ENCODE measurements at regions not wholly inside any gene's neighbourhood (a gene's known extent, or its start where the extent isn't known, plus 50 kb on each side); places are given as distances from the start of the nearest gene placed in this dataset.
A peak's percentile ranks its signal among the peaks of the same experiment; 100 is the strongest.

DNA sequence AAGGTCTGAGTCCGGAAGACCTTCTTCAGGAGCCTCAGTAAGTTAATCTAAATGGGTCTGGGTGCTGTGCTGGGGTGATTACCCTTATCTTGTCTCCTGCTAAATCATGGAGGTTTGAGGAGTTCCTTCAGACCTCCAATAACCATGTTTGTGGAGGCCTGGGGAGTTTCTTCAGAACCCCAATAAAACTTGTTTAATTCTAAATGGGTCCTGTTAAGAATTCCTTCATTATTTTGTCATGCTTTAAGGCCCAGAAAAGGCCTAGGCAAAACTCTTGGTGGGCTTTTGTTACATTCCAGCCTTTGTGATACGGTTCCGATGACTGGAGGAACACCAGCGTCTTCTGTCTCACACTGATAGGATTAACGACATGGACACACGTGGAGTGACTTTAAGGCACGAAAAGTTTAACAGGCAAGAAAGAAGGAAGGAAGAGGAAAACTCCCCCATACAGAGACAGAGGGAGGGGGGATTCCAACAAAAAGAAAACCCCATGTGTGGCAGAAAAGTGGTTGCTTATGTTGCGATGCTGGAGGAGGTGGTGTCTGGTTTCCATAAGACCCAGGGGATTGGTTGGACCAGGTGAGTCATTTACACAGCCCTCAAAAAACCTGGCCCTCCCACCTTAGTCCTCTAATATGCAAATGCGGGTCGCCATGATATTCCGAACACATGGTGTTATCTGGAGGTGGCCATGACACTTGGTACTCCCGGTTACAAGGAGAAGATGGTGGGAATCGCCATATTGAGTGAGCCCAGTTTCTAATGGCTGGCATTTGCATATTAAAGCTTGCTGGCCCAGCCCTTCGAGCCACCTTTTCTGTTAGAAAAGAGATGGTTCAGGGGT is 72.6 kb upstream of the MFGE8 start (continued):
- TF ChIP-seq AFF4 (CRISPR knock-in tag; IDR thresholded peaks at IDR 0.05): no peak
- no peak for TF ChIP-seq XRCC5 (IDR thresholded peaks at IDR 0.05; ENCODE audit: low read depth, low read length)
- TF ChIP-seq NR0B1 (IDR thresholded peaks at IDR 0.05; ENCODE audit: partially characterized antibody): no peak
- no peak for TF ChIP-seq CREM (IDR thresholded peaks at IDR 0.05; ENCODE audit: low read depth)
- TF ChIP-seq FOXA1 (IDR thresholded peaks at IDR 0.05; ENCODE audit: borderline replicate concordance): no peak
- 0 out of 2 replicates have a peak, but pooled peaks have one; percentile 23 for TF ChIP-seq ZNF449 (CRISPR knock-in tag; IDR thresholded peaks at IDR 0.05)
- TF ChIP-seq ZNF133 (CRISPR knock-in tag; IDR thresholded peaks at IDR 0.05): no peak
- no peak for TF ChIP-seq ESRRB (CRISPR knock-in tag; IDR thresholded peaks at IDR 0.05; ENCODE audit: borderline replicate concordance)
- TF ChIP-seq POLR2AphosphoS5 (IDR thresholded peaks at IDR 0.05; ENCODE audit: control insufficient read depth, insufficient read depth, low read depth, low read length): peak; percentile 36; the same call in 1 of the 2 replicates
- no peak for TF ChIP-seq ZNF699 (CRISPR knock-in tag; IDR thresholded peaks at IDR 0.05; ENCODE audit: insufficient replicate concordance)
- TF ChIP-seq SAFB (IDR thresholded peaks at IDR 0.05; ENCODE audit: borderline replicate concordance, low read depth, low read length): no peak
- no peak; a peak in 1 of 4 replicates for TF ChIP-seq RCOR1 (IDR thresholded peaks at IDR 0.05; ENCODE audit: borderline replicate concordance in 1 of 2, low read depth in 2 of 2, low read length in 2 of 2)
- TF ChIP-seq, protein P1, sequence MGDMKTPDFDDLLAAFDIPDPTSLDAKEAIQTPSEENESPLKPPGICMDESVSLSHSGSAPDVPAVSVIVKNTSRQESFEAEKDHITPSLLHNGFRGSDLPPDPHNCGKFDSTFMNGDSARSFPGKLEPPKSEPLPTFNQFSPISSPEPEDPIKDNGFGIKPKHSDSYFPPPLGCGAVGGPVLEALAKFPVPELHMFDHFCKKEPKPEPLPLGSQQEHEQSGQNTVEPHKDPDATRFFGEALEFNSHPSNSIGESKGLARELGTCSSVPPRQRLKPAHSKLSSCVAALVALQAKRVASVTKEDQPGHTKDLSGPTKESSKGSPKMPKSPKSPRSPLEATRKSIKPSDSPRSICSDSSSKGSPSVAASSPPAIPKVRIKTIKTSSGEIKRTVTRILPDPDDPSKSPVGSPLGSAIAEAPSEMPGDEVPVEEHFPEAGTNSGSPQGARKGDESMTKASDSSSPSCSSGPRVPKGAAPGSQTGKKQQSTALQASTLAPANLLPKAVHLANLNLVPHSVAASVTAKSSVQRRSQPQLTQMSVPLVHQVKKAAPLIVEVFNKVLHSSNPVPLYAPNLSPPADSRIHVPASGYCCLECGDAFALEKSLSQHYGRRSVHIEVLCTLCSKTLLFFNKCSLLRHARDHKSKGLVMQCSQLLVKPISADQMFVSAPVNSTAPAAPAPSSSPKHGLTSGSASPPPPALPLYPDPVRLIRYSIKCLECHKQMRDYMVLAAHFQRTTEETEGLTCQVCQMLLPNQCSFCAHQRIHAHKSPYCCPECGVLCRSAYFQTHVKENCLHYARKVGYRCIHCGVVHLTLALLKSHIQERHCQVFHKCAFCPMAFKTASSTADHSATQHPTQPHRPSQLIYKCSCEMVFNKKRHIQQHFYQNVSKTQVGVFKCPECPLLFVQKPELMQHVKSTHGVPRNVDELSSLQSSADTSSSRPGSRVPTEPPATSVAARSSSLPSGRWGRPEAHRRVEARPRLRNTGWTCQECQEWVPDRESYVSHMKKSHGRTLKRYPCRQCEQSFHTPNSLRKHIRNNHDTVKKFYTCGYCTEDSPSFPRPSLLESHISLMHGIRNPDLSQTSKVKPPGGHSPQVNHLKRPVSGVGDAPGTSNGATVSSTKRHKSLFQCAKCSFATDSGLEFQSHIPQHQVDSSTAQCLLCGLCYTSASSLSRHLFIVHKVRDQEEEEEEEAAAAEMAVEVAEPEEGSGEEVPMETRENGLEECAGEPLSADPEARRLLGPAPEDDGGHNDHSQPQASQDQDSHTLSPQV (IDR thresholded peaks at IDR 0.05): peak; percentile 95
- no peak for TF ChIP-seq CEBPG (CRISPR knock-in tag; IDR thresholded peaks at IDR 0.05)
- no peak for TF ChIP-seq CEBPG (tag; conservative IDR thresholded peaks at IDR 0.05 in 1 of 2, IDR thresholded peaks at IDR 0.05 in 1 of 2)
- no peak for TF ChIP-seq XRCC4 (IDR thresholded peaks at IDR 0.05; ENCODE audit: extremely low read depth, insufficient read depth, insufficient read length)

Measured in K562 (cell line).